ENCODE measurements at regions not wholly inside any gene's neighbourhood (a gene's known extent, or its start where the extent isn't known, plus 50 kb on each side); places are given as distances from the start of the nearest gene placed in this dataset.
"Not testable (repeated sequence)": the region's sequence is repeated elsewhere in the genome, so short reads cannot be mapped to it uniquely, and the experiment has no call there.

DNA sequence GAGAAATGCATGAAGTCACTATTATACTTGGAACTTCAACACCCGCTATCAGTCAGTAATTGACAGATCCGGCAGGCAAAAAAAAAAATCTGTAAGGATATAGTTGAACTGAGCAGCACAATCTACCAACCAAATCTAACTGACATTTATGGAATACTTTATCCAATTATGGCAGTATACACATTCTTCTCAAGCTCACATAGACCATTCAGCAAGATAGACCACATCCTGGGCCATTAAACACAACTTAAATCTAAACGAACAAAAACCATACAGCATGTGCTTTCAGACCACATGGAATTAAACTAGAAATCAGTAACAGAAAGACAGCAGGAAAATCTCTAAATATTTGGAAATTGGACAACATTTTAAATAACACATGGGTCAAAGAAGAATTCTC is 112.7 kb downstream of the MPP7 start:
- no peak for DNase-seq (ENCODE audit: extremely low read depth, low read depth)

DNA sequence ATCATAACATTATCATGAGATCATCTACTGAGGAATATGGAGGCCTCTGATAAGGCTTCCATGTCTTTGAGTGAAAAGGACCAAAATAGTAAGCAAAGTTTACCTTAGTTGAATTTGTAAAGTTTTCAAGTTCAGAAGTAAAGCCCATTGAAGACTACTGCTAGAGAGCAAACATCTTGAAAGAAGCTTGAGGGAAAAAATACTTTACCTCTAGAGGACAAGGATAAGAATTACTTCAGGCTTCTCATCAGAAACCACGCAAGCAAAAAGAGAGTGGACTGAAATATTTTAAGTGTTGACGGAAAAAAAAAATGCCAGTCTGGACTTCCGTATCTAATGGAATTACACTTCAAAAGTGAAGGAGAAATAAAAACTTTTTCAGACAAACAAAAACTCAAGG is 114.3 kb downstream of the MPP7 start:
- no peak for DNase-seq (ENCODE audit: extremely low read depth, low read depth)

- no peak for DNase-seq (ENCODE audit: extremely low read depth, low read depth)
Measured at GRCh38 chr10:28186887-28187578, 115.8 kb downstream of the MPP7 start.

- no peak for DNase-seq (ENCODE audit: extremely low read depth, low read depth)
Measured at GRCh38 chr10:28186461-28186860, 116.4 kb downstream of the MPP7 start.

GRCh38 chr10:28184810-28185209 is 118.1 kb downstream of the MPP7 start:
- DNase-seq (ENCODE audit: extremely low read depth, low read depth), result no peak

DNA sequence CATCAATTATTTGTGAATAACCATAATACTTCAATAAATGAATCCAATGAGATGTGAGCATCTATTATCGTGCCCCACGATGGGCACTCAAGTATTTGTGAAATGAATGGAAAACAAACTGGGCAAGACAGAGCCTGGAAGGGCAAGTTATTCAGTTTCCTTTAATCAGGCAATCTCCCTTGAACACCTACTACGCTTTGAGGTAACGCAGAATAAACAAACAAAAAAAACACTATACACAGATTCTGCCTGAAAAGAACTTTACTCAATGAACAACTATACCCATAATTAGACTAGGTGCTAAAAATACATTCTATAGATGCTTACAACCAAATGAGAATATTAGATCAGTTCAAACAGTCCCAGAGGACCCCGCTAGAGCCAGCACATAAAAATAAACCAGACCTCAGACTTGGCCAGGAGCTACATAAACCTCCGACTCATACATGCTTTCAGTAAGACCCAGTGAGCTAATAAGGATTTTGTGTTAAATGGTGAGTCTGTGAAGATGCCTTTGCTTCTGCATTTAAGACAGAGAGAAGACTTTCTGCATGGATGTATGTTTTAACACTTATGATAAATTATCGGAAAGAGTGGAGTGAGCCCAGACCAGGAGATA is 121.3 kb downstream of the MPP7 start:
- DNase-seq (ENCODE audit: extremely low read depth, low read depth), result no peak

GRCh38 chr10:28180654-28181053 is 122.2 kb downstream of the MPP7 start:
- DNase-seq (ENCODE audit: extremely low read depth, low read depth), result no peak

- DNase-seq (ENCODE audit: extremely low read depth, low read depth), result no peak
Measured at GRCh38 chr10:28179743-28180099, 123.1 kb downstream of the MPP7 start.

DNA sequence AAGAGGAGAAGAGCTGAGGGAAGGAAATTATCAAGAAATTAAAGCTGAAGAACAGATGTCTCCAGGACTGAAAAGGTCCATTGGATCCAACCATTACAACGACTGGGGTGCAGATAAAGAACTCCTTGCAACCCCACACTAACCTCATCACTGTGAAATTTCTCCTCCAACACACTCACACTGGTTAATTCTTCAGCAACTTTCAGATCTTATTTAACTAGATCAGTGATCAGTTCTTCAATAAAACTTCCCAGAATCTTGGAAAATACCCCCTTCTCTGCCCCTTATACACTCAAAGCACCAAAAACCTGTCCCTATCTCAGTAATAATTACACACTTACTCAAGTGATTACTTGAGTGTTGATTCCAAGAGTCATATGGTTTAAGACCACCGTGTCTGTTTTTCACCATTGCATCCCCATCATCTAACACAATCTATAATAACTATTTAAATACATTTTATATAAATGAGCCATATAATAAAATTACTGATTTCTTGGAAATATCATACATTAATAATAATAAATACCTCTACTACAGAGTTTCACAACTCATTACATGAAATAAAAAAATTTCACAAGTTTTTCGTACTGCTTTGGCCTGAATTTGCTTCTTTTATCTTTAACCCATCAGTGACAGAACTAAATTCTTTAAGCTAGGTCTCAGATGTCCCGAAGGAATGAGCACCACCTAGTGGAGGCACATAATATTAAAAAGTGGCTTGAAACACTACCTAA is 123.7 kb downstream of the MPP7 start:
- DNase-seq (ENCODE audit: extremely low read depth, low read depth), result peak; percentile 50

GRCh38 chr10:28177944-28178637 is 124.8 kb downstream of the MPP7 start:
- DNase-seq (ENCODE audit: extremely low read depth, low read depth), result no peak

GRCh38 chr10:28176498-28176897 is 126.4 kb downstream of the MPP7 start:
- DNase-seq (ENCODE audit: extremely low read depth, low read depth), result not testable (repeated sequence)

DNA sequence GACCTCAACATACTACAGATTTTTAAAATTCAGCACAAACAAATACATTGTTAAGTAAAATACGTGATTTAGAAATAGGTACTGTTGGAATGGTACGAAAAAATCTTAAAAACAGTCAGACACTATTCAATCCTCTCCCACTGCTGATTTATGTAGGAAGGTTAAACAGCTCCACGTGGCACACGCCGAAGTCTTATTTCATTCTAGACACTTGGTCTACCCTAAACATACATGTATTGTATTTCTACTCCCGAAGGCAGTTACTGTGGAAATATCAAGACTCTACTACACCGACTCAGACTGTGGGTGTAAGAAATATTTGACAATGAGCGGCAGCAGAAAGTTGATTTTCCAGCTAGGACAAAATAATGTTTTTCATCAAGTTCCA is 130.6 kb downstream of the MPP7 start:
- no peak for DNase-seq (ENCODE audit: extremely low read depth, low read depth)

DNA sequence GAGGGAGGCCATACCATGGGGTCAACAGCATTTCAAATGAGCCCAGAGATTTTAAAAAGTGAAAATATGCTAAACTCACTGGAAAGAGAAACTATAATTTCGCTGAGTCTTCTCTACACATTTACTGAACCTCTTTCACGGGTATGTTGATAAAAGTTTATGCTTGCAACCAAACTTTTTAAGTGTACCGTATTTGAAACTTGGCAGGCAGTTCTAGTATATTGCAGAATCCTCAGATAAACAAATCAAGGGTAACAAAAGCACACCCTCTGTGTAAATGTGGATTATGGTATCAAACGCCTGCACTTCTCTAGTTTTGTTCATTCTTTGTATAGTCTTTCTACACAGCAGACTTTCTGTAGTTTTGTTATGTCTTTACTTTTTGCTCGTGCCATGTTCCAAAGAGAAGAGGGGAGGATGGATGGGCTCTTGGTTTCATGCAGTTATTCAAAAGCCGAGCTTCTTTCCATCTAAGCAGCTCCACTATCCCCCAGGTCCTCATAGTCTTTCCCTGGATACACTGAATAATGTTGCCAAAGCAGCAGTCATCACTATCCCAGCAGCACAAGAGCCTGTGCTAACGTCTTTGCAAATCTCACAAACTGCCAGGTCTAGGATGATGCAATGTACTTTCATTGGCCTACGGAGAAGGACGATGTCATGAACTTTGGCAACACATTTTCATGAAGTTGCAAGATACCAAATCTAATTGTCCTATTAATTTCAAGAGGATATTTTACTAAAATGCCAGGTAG is 131.2 kb downstream of the MPP7 start:
- DNase-seq (ENCODE audit: extremely low read depth, low read depth), result no peak

DNA sequence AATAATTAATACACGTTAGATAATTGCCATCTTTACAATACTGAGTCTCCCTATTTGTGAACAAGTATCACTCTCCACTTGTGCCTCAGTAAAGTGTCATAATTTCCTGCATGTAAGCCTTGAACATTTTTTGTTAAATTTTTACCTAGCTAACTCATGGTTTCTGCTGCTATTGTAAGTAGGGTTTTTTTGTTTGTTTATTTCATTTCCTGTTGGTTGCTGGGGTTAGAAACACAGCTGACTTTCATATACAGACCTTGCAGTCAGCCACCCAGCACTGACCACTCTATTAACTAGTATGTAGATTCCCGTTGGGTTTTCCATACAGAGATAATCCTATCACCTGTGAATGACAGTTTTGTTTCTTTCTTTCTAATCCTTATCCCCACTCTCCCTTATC is 133.3 kb downstream of the MPP7 start:
- DNase-seq (ENCODE audit: extremely low read depth, low read depth), result no peak

DNA sequence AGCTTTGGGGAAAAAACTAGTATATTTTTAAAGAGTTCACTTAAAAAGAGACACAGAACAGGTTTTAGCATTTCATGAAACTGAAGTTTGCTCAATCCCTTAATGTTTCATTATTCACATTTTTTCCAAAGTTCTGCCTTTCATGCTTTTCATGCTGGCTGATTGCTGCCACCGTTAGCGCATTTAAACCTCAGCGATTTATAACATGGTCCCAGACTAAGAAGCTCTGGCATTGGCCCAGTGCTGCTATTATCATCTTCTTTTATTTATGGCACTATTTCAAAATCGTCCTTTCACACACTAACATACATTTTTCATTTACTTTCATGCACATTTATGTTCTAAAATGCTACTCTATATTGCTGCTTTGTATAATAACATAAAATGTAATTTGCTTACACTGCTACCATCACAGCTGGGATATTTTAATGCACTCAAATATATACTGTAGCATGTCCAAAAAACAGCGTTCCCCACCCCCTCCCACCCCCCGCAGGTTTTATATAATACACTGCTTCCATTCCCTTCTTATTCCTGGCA is 141.9 kb downstream of the MPP7 start:
- no peak for DNase-seq (ENCODE audit: extremely low read depth, low read depth)

GRCh38 chr10:28157379-28157778 is 145.5 kb downstream of the MPP7 start:
- no peak for DNase-seq (ENCODE audit: extremely low read depth, low read depth)

GRCh38 chr10:28155726-28156125 is 147.1 kb downstream of the MPP7 start:
- no peak for DNase-seq (ENCODE audit: extremely low read depth, low read depth)

GRCh38 chr10:28151636-28152035 is 151.2 kb downstream of the MPP7 start:
- no peak for DNase-seq (ENCODE audit: extremely low read depth, low read depth)

GRCh38 chr10:28149746-28150145 is 150.9 kb upstream of the ODAD2 start:
- no peak for DNase-seq (ENCODE audit: extremely low read depth, low read depth)

- no peak for DNase-seq (ENCODE audit: extremely low read depth, low read depth)
Measured at GRCh38 chr10:28147706-28148105, 148.8 kb upstream of the ODAD2 start.

- no peak for DNase-seq (ENCODE audit: extremely low read depth, low read depth)
Measured at GRCh38 chr10:28139138-28139537, 140.3 kb upstream of the ODAD2 start.

Data from NCI-H460 (cell line).